ENCODE measurements at regions not wholly inside any gene's neighbourhood (a gene's known extent, or its start where the extent isn't known, plus 50 kb on each side); places are given as distances from the start of the nearest gene placed in this dataset.

DNA sequence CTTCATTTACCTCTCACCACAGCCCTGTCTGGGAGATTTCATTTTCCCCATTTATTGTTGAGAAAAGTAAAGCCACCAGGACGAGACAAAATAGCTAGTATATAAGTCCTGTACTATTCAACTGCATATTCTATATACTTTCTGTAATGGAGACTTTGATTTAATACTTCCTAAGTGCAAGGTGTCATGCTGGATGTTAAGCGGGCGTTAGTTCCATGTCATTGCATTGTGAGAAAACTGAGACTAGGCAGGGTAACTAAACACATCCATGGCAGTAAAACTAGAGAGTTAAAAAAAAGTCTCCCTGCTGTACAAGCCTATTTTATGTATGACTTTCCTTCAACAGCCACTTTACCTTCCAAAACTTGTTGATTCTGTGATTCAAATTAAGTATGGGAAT lies 969.6 kb downstream of the STIM2 start:
- ChIA-PET CTCF (no interaction called here), POLR2A (no interaction called here)
- intact Hi-C loops (cut with micrococcal nuclease; ENCODE audit: unreplicated experiment): no loop called here
- no peak overlapping the region for H3K27ac ChIP-seq (ENCODE audit: low read length)
- H3K9me3 ChIP-seq (ENCODE audit: control insufficient read depth, insufficient read depth, low read depth, low read length): no peaks in the 10 kb centered on the region
- TF ChIP-seq POLR2AphosphoS5 (IDR thresholded peaks at IDR 0.05; ENCODE audit: low read depth, low read length) (no peak), TCF7L2 (IDR thresholded peaks at IDR 0.05; ENCODE audit: low read depth, low read length) (no peak), SIN3A (IDR thresholded peaks at IDR 0.05; ENCODE audit: borderline replicate concordance, insufficient read depth, low read depth, low read length) (no peak)
- TF ChIP-seq, protein P1, sequence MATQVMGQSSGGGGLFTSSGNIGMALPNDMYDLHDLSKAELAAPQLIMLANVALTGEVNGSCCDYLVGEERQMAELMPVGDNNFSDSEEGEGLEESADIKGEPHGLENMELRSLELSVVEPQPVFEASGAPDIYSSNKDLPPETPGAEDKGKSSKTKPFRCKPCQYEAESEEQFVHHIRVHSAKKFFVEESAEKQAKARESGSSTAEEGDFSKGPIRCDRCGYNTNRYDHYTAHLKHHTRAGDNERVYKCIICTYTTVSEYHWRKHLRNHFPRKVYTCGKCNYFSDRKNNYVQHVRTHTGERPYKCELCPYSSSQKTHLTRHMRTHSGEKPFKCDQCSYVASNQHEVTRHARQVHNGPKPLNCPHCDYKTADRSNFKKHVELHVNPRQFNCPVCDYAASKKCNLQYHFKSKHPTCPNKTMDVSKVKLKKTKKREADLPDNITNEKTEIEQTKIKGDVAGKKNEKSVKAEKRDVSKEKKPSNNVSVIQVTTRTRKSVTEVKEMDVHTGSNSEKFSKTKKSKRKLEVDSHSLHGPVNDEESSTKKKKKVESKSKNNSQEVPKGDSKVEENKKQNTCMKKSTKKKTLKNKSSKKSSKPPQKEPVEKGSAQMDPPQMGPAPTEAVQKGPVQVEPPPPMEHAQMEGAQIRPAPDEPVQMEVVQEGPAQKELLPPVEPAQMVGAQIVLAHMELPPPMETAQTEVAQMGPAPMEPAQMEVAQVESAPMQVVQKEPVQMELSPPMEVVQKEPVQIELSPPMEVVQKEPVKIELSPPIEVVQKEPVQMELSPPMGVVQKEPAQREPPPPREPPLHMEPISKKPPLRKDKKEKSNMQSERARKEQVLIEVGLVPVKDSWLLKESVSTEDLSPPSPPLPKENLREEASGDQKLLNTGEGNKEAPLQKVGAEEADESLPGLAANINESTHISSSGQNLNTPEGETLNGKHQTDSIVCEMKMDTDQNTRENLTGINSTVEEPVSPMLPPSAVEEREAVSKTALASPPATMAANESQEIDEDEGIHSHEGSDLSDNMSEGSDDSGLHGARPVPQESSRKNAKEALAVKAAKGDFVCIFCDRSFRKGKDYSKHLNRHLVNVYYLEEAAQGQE (IDR thresholded peaks at IDR 0.05; ENCODE audit: insufficient read depth in 1 of 2, low read depth in 2 of 2, low read length in 1 of 2): no peak
- TF ChIP-seq, protein P2, sequence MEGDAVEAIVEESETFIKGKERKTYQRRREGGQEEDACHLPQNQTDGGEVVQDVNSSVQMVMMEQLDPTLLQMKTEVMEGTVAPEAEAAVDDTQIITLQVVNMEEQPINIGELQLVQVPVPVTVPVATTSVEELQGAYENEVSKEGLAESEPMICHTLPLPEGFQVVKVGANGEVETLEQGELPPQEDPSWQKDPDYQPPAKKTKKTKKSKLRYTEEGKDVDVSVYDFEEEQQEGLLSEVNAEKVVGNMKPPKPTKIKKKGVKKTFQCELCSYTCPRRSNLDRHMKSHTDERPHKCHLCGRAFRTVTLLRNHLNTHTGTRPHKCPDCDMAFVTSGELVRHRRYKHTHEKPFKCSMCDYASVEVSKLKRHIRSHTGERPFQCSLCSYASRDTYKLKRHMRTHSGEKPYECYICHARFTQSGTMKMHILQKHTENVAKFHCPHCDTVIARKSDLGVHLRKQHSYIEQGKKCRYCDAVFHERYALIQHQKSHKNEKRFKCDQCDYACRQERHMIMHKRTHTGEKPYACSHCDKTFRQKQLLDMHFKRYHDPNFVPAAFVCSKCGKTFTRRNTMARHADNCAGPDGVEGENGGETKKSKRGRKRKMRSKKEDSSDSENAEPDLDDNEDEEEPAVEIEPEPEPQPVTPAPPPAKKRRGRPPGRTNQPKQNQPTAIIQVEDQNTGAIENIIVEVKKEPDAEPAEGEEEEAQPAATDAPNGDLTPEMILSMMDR (IDR thresholded peaks at IDR 0.05): no peak
- H3K27me3 ChIP-seq (ENCODE audit: control insufficient read depth, insufficient read depth, low read length): no peaks in the 10 kb centered on the region
- ATAC-seq (no peak), DNase-seq (ENCODE audit: low read depth, low spot score) (no peak)
- H3K4me1 ChIP-seq (ENCODE audit: control insufficient read depth, insufficient read depth, low read length): no peaks in the 10 kb centered on the region
- in situ Hi-C loops (cut with HindIII; ENCODE audit: low pct_unique_long_range_greater_than_20kb, low sequenced_read_pairs): no loop called here
- BruUV-seq (replicated peaks): no TSS peak
- H3K36me3 ChIP-seq (ENCODE audit: control insufficient read depth, insufficient read depth, low read length): no peaks in the 10 kb centered on the region
- no peak overlapping the region for H3K4me3 ChIP-seq (ENCODE audit: low read depth in 2 of 2, low read length in 2 of 2)

DNA sequence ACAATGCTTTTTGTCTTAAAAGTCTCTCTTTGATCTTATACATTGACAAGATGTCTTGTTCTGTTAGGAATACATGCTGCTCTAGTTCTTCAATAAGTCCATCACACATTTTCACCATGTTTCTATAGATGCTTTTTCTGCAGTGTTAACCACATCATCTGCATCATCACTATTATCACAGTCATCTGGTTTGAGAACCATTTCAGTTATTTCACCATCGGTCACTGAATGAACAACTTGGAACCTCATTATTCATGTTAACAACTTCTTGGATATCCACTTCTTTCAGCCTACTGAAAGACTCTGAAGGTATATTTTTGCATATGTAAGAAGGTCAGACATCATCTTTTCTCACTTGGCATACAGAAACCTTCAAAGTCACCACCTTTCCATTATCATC lies 975.2 kb downstream of the STIM2 start:
- Histone ChIP-seq H3K27ac (ENCODE audit: low read length) (no peak overlapping the region), H3K36me3 (ENCODE audit: control insufficient read depth, insufficient read depth, low read length) (no peaks in the 10 kb centered on the region), H3K4me3 (ENCODE audit: low read depth in 2 of 2, low read length in 2 of 2) (no peak overlapping the region), H3K9me3 (ENCODE audit: control insufficient read depth, insufficient read depth, low read depth, low read length) (no peaks in the 10 kb centered on the region), H3K4me1 (ENCODE audit: control insufficient read depth, insufficient read depth, low read length) (no peaks in the 10 kb centered on the region), H3K27me3 (ENCODE audit: control insufficient read depth, insufficient read depth, low read length) (no peaks in the 10 kb centered on the region)
- ATAC-seq: no peak
- no TSS peak for BruUV-seq (replicated peaks)
- in situ Hi-C loops (cut with HindIII; ENCODE audit: low pct_unique_long_range_greater_than_20kb, low sequenced_read_pairs): no loop called here
- POLR2A ChIA-PET: no interaction called here
- CTCF ChIA-PET: no interaction called here
- DNase-seq (ENCODE audit: low read depth, low spot score): no peak
- intact Hi-C loops (cut with micrococcal nuclease; ENCODE audit: unreplicated experiment): no loop called here
- TF ChIP-seq, protein P1 (IDR thresholded peaks at IDR 0.05; ENCODE audit: insufficient read depth in 1 of 2, low read depth in 2 of 2, low read length in 1 of 2): no peak
- no peak for TF ChIP-seq POLR2AphosphoS5 (IDR thresholded peaks at IDR 0.05; ENCODE audit: low read depth, low read length)
- no peak for TF ChIP-seq TCF7L2 (IDR thresholded peaks at IDR 0.05; ENCODE audit: low read depth, low read length)
- TF ChIP-seq, protein P2 (IDR thresholded peaks at IDR 0.05): no peak

Measured in Panc1 (cell line).